ENCODE measurements at regions not wholly inside any gene's neighbourhood (a gene's known extent, or its start where the extent isn't known, plus 50 kb on each side); places are given as distances from the start of the nearest gene placed in this dataset.

DNA sequence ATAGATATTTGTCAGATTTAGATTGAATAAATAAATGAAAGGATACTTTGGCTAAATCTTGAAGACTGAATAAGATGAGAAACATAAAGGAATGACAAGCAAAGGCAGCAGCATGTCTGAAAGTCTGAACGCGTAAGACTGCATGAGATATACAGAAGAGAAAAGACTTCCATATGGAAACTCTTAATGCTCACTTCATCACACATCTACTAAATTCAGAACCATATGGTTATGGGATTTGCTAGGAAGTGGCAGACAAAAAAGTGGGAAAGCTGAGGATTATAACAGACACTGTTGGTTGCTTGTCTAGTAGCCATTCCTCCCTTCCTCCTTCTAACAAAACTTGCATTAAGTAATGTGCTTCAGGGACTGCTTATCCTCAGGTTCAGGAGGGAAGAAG lies 446.7 kb downstream of the KCTD12 start:
- no peak for DNase-seq (ENCODE audit: extremely low read depth, insufficient read length)
- TF ChIP-seq, protein P1, sequence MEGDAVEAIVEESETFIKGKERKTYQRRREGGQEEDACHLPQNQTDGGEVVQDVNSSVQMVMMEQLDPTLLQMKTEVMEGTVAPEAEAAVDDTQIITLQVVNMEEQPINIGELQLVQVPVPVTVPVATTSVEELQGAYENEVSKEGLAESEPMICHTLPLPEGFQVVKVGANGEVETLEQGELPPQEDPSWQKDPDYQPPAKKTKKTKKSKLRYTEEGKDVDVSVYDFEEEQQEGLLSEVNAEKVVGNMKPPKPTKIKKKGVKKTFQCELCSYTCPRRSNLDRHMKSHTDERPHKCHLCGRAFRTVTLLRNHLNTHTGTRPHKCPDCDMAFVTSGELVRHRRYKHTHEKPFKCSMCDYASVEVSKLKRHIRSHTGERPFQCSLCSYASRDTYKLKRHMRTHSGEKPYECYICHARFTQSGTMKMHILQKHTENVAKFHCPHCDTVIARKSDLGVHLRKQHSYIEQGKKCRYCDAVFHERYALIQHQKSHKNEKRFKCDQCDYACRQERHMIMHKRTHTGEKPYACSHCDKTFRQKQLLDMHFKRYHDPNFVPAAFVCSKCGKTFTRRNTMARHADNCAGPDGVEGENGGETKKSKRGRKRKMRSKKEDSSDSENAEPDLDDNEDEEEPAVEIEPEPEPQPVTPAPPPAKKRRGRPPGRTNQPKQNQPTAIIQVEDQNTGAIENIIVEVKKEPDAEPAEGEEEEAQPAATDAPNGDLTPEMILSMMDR (IDR thresholded peaks at IDR 0.05; ENCODE audit: insufficient read depth, low read length, poor library complexity, severe bottlenecking), result no peak
- no peak overlapping the region for H3K4me3 ChIP-seq (replicated peaks; ENCODE audit: low read depth, low read length)
- H3K36me3 ChIP-seq (ENCODE audit: control insufficient read depth, insufficient read depth, low read length), result no peaks in the 10 kb centered on the region
- H3K27me3 ChIP-seq (replicated peaks; ENCODE audit: control insufficient read depth, insufficient read depth, low read length), result no peaks in the 10 kb centered on the region

DNA sequence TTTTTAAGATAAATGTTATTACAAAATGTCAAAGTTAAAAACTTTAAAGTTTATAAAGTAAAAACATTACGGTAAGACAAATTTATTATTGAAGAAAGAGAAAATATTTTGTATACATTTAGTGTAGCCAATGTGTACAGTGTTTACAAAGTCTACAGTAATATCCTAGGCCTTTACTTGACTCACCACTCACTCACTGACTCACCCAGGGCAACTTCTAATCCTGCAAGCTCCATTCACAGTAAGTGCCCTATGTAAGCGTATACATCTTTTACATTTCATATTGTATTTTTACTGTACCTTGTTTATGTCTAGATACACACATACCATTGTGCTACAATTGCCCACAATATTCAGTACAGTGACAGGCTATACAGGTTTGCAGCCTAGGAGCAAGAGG lies 448.2 kb downstream of the KCTD12 start:
- no peak for DNase-seq (ENCODE audit: extremely low read depth, insufficient read length)
- TF ChIP-seq, protein P1 (IDR thresholded peaks at IDR 0.05; ENCODE audit: insufficient read depth, low read length, poor library complexity, severe bottlenecking), result no peak
- no peak overlapping the region for H3K4me3 ChIP-seq (replicated peaks; ENCODE audit: low read depth, low read length)
- no peaks in the 10 kb centered on the region for H3K27me3 ChIP-seq (replicated peaks; ENCODE audit: control insufficient read depth, insufficient read depth, low read length)
- H3K36me3 ChIP-seq (ENCODE audit: control insufficient read depth, insufficient read depth, low read length), result no peaks in the 10 kb centered on the region

DNA sequence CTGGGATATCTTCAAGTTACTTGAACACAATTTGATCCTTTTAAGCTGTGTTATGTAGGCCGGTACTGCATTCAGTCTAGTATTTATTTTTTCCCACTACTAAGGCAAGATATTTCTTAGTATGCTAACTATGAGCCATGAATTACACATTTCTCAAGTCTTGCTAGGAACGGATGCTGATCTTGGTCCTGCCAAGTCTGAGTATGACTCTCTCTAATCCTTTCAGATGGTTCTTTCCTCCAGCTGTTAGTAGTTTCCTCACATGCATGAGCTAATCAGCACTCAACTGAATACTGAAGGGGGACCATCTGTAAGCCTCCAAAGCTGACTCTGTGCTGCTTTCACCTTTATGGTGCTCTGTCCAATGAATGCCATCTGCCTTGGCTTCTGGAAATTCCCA lies 460.3 kb downstream of the KCTD12 start:
- H3K27me3 ChIP-seq (replicated peaks; ENCODE audit: control insufficient read depth, insufficient read depth, low read length), result no peaks in the 10 kb centered on the region
- no peak overlapping the region for H3K4me3 ChIP-seq (replicated peaks; ENCODE audit: low read depth, low read length)
- TF ChIP-seq, protein P1 (IDR thresholded peaks at IDR 0.05; ENCODE audit: insufficient read depth, low read length, poor library complexity, severe bottlenecking), result no peak
- H3K36me3 ChIP-seq (ENCODE audit: control insufficient read depth, insufficient read depth, low read length), result no peaks in the 10 kb centered on the region
- no peak for DNase-seq (ENCODE audit: extremely low read depth, insufficient read length)

DNA sequence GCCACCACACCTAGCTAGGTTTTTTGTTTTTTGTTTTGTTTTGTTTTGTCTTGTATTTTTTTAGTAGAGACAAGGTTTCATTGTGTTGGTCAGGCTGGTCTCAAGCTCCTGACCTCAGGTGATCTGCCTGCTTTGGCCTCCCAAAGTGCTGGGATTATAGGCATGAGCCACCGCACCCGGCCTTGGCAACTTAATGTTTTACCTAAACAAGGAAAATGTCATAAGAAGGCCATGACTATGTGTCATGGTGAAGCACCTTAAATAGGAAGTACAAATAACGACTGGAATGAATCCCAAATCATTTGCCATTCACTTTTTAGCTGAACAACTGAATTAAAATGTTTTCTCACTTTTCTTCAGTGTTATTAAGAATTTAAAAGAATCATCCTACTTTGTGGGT lies 465.2 kb downstream of the KCTD12 start:
- no peak for DNase-seq (ENCODE audit: extremely low read depth, insufficient read length)
- Histone ChIP-seq H3K4me3 (replicated peaks; ENCODE audit: low read depth, low read length) (no peak overlapping the region), H3K36me3 (ENCODE audit: control insufficient read depth, insufficient read depth, low read length) (no peaks in the 10 kb centered on the region), H3K27me3 (replicated peaks; ENCODE audit: control insufficient read depth, insufficient read depth, low read length) (no peaks in the 10 kb centered on the region)
- TF ChIP-seq, protein P1 (IDR thresholded peaks at IDR 0.05; ENCODE audit: insufficient read depth, low read length, poor library complexity, severe bottlenecking), result no peak

DNA sequence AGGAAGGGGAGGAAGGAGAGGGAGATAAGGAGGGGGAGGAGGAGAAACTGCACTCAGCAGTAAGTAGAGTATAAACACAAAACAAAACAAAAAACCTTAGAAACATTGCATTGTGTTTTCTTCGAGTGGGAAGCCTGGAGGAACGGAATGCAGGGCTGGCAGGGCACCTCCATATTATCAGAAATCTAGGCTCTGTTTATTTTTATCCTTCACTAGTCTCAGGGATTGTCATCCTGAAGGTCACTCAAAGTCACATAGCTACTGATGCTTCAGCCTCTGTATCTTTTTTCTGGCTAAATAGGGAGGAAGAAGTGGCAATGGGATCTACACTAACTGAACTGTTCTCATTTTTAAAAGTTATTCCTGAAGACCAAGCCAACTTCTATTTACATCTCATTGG lies 467.8 kb downstream of the KCTD12 start:
- no peak overlapping the region for H3K4me3 ChIP-seq (replicated peaks; ENCODE audit: low read depth, low read length)
- TF ChIP-seq, protein P1 (IDR thresholded peaks at IDR 0.05; ENCODE audit: insufficient read depth, low read length, poor library complexity, severe bottlenecking), result no peak
- H3K27me3 ChIP-seq (replicated peaks; ENCODE audit: control insufficient read depth, insufficient read depth, low read length), result no peaks in the 10 kb centered on the region
- no peaks in the 10 kb centered on the region for H3K36me3 ChIP-seq (ENCODE audit: control insufficient read depth, insufficient read depth, low read length)
- no peak for DNase-seq (ENCODE audit: extremely low read depth, insufficient read length)

DNA sequence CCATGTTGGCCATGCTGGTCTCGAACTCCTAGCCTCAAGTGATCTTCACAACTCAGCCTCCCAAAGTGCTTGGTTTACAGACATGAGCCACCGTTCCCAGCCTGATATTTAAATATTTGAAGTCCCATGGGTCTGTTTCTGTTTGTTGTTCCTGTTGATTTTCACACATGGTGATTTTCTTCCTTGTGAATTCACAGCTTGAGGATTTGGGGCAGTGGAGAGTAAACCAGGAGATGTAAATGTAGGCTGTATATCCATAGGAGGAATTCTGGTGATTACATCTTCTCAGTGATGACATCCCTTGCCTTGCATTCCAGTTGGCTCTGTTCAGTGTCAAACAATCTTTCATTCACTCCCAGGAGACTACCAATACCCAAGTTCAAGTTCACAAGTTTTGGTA lies 471.9 kb downstream of the KCTD12 start:
- Histone ChIP-seq H3K4me3 (replicated peaks; ENCODE audit: low read depth, low read length) (no peak overlapping the region), H3K36me3 (ENCODE audit: control insufficient read depth, insufficient read depth, low read length) (no peaks in the 10 kb centered on the region), H3K27me3 (replicated peaks; ENCODE audit: control insufficient read depth, insufficient read depth, low read length) (no peaks in the 10 kb centered on the region)
- no peak for DNase-seq (ENCODE audit: extremely low read depth, insufficient read length)
- TF ChIP-seq, protein P1 (IDR thresholded peaks at IDR 0.05; ENCODE audit: insufficient read depth, low read length, poor library complexity, severe bottlenecking), result no peak

All from GM06990 (cell line).